ENCODE measurements at regions not wholly inside any gene's neighbourhood (a gene's known extent, or its start where the extent isn't known, plus 50 kb on each side); places are given as distances from the start of the nearest gene placed in this dataset.

GRCh38 chr2:63678085-63678484, 89.3 kb downstream of the MDH1 start:
- H3K4me1 ChIP-seq: no peaks in the 10 kb centered on the region
- ATAC-seq: no peak
- H3K9me3 ChIP-seq: no peaks in the 10 kb centered on the region
- no peak overlapping the region for H3K27ac ChIP-seq
- H3K36me3 ChIP-seq: no peaks in the 10 kb centered on the region
- no peak for TF ChIP-seq CTCF (IDR thresholded peaks at IDR 0.05)
- H3K4me3 ChIP-seq: no peak overlapping the region
- no peak for DNase-seq
- intact Hi-C loops (cut with DNase I): no loop called here
- H3K27me3 ChIP-seq (ENCODE audit: low read depth): no peaks in the 10 kb centered on the region

GRCh38 chr2:63678551-63678950, 89.8 kb downstream of the MDH1 start:
- Histone ChIP-seq H3K9me3 (no peaks in the 10 kb centered on the region), H3K4me1 (no peaks in the 10 kb centered on the region), H3K27me3 (ENCODE audit: low read depth) (no peaks in the 10 kb centered on the region), H3K4me3 (no peak overlapping the region), H3K36me3 (no peaks in the 10 kb centered on the region), H3K27ac (no peak overlapping the region)
- no peak for ATAC-seq
- intact Hi-C loops (cut with DNase I): no loop called here
- no peak for DNase-seq
- no peak for TF ChIP-seq CTCF (IDR thresholded peaks at IDR 0.05)

- no peaks in the 10 kb centered on the region for H3K36me3 ChIP-seq
- no peaks in the 10 kb centered on the region for H3K27me3 ChIP-seq (ENCODE audit: low read depth)
- H3K4me1 ChIP-seq: no peaks in the 10 kb centered on the region
- H3K4me3 ChIP-seq: no peak overlapping the region
- no peaks in the 10 kb centered on the region for H3K9me3 ChIP-seq
- ATAC-seq: no peak
- intact Hi-C loops (cut with DNase I): no loop called here
- no peak for DNase-seq
- no peak overlapping the region for H3K27ac ChIP-seq
- no peak for TF ChIP-seq CTCF (IDR thresholded peaks at IDR 0.05)
Observed at GRCh38 chr2:63679252-63679855, 90.6 kb downstream of the MDH1 start.

- no peak for TF ChIP-seq CTCF (IDR thresholded peaks at IDR 0.05)
- DNase-seq (no peak), ATAC-seq (no peak)
- Histone ChIP-seq H3K27me3 (ENCODE audit: low read depth) (no peaks in the 10 kb centered on the region), H3K27ac (no peak overlapping the region), H3K4me1 (no peaks in the 10 kb centered on the region), H3K9me3 (no peaks in the 10 kb centered on the region), H3K36me3 (no peaks in the 10 kb centered on the region), H3K4me3 (no peak overlapping the region)
- intact Hi-C loops (cut with DNase I): no loop called here
Observed at GRCh38 chr2:63680455-63680854, 91.7 kb downstream of the MDH1 start.

GRCh38 chr2:63681896-63682295, 93.1 kb downstream of the MDH1 start:
- Histone ChIP-seq H3K27ac (no peak overlapping the region), H3K27me3 (ENCODE audit: low read depth) (no peaks in the 10 kb centered on the region), H3K4me3 (no peak overlapping the region), H3K36me3 (no peaks in the 10 kb centered on the region), H3K4me1 (no peaks in the 10 kb centered on the region), H3K9me3 (no peaks in the 10 kb centered on the region)
- no peak for TF ChIP-seq CTCF (IDR thresholded peaks at IDR 0.05)
- no peak for ATAC-seq
- DNase-seq: no peak
- intact Hi-C loops (cut with DNase I): no loop called here
